ENCODE measurements at regions not wholly inside any gene's neighbourhood (a gene's known extent, or its start where the extent isn't known, plus 50 kb on each side); places are given as distances from the start of the nearest gene placed in this dataset.

DNA sequence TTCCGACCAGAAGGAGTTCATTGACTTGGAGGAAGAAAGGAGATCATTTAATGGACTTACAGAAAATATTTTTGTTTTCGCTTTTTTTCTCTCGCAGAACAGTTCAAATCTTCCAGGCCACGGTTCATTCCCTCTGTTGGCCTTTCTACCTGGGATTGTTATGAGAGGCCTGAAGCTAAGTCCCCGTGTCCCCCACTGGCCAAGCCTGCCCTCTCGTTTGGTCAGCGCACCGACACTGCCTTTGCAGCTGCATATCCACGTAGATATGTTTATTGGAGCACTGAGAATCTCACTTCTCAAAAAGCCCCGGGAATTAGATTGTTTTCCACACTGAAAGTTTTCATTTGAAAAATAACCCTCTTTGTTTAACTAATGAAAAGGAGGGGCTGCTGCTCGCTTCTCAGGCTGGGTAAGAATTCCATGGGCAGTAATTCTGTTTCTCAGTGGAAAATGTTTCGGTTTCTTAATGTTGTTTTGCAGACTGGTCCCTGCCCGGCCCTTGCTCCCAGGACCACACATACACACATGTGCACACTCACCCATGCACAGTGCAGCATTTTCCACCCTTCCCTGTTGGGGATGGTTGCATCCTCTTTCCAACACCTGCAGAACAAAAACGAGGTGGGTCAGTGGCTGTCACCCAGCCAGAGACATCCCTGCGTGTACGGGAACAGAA lies 655.7 kb downstream of the BNC2 start:
- H3K4me1 Mint-ChIP-seq, result peaks cover 15% of the 10 kb centered on the region
- ATAC-seq (no peak), DNase-seq (ENCODE audit: low spot score) (no peak)
- H3K27me3 Mint-ChIP-seq (ENCODE audit: low read depth), result no peaks in the 10 kb centered on the region
- no peaks in the 10 kb centered on the region for H3K36me3 Mint-ChIP-seq
- no peaks in the 10 kb centered on the region for H3K9me3 Mint-ChIP-seq
- ChIA-PET POLR2A (no interaction called here), CTCF (no interaction called here)
- no peak overlapping the region for H3K27ac Mint-ChIP-seq
- TF ChIP-seq ZBTB21 (CRISPR knock-in tag; IDR thresholded peaks at IDR 0.05; ENCODE audit: borderline replicate concordance) (no peak), ELF4 (CRISPR knock-in tag; IDR thresholded peaks at IDR 0.05; ENCODE audit: low read depth) (no peak), ARID4B (CRISPR knock-in tag; IDR thresholded peaks at IDR 0.05; ENCODE audit: borderline replicate concordance) (no peak), FOXP4 (CRISPR knock-in tag; IDR thresholded peaks at IDR 0.05) (no peak), IRF2 (CRISPR knock-in tag; IDR thresholded peaks at IDR 0.05; ENCODE audit: borderline replicate concordance, low read depth) (no peak), ZNF425 (CRISPR knock-in tag; conservative IDR thresholded peaks at IDR 0.05) (no peak), CDX4 (CRISPR knock-in tag; IDR thresholded peaks at IDR 0.05; ENCODE audit: borderline replicate concordance) (no peak), ATF6 (CRISPR knock-in tag; IDR thresholded peaks at IDR 0.05) (no peak), NFE2L1 (CRISPR knock-in tag; IDR thresholded peaks at IDR 0.05) (no peak), E2F5 (CRISPR knock-in tag; IDR thresholded peaks at IDR 0.05) (no peak), SOX15 (CRISPR knock-in tag; IDR thresholded peaks at IDR 0.05) (no peak)
- TF ChIP-seq, protein P1, sequence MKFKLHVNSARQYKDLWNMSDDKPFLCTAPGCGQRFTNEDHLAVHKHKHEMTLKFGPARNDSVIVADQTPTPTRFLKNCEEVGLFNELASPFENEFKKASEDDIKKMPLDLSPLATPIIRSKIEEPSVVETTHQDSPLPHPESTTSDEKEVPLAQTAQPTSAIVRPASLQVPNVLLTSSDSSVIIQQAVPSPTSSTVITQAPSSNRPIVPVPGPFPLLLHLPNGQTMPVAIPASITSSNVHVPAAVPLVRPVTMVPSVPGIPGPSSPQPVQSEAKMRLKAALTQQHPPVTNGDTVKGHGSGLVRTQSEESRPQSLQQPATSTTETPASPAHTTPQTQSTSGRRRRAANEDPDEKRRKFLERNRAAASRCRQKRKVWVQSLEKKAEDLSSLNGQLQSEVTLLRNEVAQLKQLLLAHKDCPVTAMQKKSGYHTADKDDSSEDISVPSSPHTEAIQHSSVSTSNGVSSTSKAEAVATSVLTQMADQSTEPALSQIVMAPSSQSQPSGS (CRISPR knock-in tag; IDR thresholded peaks at IDR 0.05; ENCODE audit: borderline replicate concordance, low read depth), result no peak
- TF ChIP-seq, protein P2, sequence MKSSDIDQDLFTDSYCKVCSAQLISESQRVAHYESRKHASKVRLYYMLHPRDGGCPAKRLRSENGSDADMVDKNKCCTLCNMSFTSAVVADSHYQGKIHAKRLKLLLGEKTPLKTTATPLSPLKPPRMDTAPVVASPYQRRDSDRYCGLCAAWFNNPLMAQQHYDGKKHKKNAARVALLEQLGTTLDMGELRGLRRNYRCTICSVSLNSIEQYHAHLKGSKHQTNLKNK (CRISPR knock-in tag; IDR thresholded peaks at IDR 0.05), result no peak
- no peak overlapping the region for H3K4me3 Mint-ChIP-seq
